ENCODE measurements at regions not wholly inside any gene's neighbourhood (a gene's known extent, or its start where the extent isn't known, plus 50 kb on each side); places are given as distances from the start of the nearest gene placed in this dataset.

DNA sequence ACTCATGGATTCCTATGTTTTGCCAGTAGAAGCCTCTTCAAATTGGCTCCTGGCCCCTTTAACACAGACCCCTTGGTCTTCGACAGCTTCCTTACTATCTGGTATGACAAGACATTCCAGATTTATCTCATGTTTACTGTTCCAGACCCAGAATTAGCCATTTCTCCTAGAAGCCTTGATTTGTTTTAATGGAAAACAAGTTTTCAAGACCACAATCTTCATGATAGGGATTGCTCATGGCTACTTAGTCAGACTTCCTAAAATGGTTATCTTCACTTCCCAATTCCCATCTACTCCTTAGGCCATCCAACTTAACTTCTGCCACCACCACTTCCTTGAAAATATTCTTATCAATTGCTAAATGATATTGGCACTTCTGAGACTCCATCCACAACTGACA, 63.2 kb downstream of the TTC32 start:
- TF ChIP-seq, protein P1, sequence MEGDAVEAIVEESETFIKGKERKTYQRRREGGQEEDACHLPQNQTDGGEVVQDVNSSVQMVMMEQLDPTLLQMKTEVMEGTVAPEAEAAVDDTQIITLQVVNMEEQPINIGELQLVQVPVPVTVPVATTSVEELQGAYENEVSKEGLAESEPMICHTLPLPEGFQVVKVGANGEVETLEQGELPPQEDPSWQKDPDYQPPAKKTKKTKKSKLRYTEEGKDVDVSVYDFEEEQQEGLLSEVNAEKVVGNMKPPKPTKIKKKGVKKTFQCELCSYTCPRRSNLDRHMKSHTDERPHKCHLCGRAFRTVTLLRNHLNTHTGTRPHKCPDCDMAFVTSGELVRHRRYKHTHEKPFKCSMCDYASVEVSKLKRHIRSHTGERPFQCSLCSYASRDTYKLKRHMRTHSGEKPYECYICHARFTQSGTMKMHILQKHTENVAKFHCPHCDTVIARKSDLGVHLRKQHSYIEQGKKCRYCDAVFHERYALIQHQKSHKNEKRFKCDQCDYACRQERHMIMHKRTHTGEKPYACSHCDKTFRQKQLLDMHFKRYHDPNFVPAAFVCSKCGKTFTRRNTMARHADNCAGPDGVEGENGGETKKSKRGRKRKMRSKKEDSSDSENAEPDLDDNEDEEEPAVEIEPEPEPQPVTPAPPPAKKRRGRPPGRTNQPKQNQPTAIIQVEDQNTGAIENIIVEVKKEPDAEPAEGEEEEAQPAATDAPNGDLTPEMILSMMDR (conservative IDR thresholded peaks at IDR 0.05): no peak

DNA sequence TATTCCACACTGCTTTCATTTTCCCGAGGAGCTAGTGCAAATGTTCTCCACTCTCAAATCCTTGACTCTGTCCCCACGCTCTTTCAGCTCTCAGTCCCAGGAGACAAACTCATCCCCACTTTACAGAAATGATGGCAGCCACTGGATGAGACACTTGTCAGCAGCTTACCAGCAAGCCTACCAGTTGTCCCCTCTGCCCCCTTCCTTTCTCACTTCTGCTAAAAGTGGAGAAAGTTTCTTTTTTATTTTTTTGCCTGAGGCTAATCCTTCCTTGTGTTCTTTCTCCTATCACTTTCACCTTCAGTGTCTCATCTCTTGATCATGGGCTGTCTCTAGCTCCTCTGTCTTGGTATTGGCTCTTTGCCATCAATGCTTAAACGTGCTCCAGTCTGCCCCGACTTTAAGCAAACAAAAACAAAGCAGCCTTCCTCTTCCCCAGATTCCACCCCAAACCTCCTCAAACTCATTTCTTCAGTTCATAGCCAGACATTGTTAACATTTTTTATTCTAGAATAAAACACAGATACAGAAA, 64.5 kb downstream of the TTC32 start:
- TF ChIP-seq, protein P1 (conservative IDR thresholded peaks at IDR 0.05): no peak
- no peak overlapping the region for H3K27ac ChIP-seq

More for the DNA sequence above, 63.2 kb downstream of the TTC32 start:
- no peak overlapping the region for H3K27ac ChIP-seq

DNA sequence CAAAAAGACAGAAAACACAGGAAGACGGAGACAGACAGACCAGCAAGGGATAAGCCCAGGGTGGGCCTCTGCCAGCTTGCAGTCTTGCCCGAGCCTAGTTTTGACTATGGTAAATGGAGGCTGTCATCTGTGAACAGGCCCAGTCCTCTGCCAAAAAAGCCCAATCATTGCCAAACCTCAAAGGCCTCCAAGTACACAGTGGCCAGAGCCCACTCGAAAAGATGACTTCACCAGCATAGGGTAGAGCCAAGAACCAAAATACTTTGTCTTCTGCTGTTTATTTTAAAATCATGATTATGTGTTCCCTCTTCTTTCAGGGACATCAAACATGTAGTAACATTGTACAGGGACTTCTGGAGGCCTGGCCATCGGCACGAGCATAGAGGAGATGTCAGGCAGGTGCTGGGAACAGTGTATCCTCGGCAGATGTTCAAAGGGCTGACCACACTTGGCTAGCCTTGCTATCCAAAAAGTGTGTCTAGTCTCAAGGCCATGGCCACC, 66.0 kb downstream of the TTC32 start:
- TF ChIP-seq, protein P1 (conservative IDR thresholded peaks at IDR 0.05): no peak
- H3K27ac ChIP-seq: no peak overlapping the region

DNA sequence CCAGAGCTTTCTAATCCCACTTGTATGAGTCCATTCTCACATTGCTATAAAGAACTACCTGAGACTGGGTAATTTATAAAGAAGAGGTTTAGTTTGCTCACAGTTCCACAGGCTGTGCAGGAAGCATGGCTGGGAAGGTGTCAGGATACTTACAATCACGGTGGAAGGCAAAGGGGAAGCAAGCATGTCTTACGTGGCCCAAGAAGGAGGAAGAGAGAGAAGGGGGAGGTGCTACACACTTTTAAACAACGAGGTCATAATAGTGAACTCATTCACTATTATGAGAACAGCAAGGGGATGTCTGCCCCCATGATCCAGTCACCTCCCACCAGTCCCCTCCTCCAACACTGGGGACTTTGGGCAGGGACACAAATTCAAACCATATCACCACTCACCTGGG, 67.8 kb downstream of the TTC32 start:
- TF ChIP-seq, protein P1 (conservative IDR thresholded peaks at IDR 0.05): no peak
- no peak overlapping the region for H3K27ac ChIP-seq

GRCh38 chr2:19829672-19830071, 72.1 kb downstream of the TTC32 start:
- TF ChIP-seq, protein P1 (conservative IDR thresholded peaks at IDR 0.05): no peak
- H3K27ac ChIP-seq: no peak overlapping the region

DNA sequence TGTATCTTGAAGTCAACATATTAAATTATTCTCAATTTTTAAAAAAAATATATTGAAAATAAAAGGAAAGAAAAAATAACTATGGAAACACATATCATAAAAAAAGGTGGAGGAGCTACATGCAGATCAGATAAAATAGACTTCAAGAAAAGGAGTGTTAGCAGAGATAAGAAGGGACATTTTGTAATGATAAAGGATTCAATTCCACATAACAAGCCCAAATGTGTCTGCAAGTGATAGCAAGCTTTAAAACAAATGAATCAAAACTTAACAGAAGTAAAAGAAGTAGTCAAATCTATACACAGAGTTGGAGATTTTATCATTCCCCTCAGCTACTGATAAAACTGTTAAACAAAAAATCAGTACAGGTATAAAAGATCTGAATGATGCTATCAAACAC, 74.9 kb downstream of the TTC32 start:
- TF ChIP-seq, protein P1 (conservative IDR thresholded peaks at IDR 0.05): no peak

GRCh38 chr2:19823507-19823906, 78.3 kb downstream of the TTC32 start:
- H3K27ac ChIP-seq: no peak overlapping the region
- TF ChIP-seq, protein P1 (conservative IDR thresholded peaks at IDR 0.05): no peak

More for the DNA sequence above, 74.9 kb downstream of the TTC32 start:
- no peak overlapping the region for H3K27ac ChIP-seq
